NCI-H1105 treated with DMSO at 0.1 percent for 48 hours (cell line): ENCODE measurements at regions not wholly inside any gene's neighbourhood (a gene's known extent, or its start where the extent isn't known, plus 50 kb on each side); places are given as distances from the start of the nearest gene placed in this dataset.
"Not testable (repeated sequence)": the region's sequence is repeated elsewhere in the genome, so short reads cannot be mapped to it uniquely, and the experiment has no call there.

ENCODE experiments used
- DNase-seq: peaks from one replicate; lab custom pipeline; 2025; lab: John Stamatoyannopoulos, UW

GRCh38 chr12:124476011-124476400, 91.4 kb downstream of the NCOR2 start:
- DNase-seq: no peak

DNA sequence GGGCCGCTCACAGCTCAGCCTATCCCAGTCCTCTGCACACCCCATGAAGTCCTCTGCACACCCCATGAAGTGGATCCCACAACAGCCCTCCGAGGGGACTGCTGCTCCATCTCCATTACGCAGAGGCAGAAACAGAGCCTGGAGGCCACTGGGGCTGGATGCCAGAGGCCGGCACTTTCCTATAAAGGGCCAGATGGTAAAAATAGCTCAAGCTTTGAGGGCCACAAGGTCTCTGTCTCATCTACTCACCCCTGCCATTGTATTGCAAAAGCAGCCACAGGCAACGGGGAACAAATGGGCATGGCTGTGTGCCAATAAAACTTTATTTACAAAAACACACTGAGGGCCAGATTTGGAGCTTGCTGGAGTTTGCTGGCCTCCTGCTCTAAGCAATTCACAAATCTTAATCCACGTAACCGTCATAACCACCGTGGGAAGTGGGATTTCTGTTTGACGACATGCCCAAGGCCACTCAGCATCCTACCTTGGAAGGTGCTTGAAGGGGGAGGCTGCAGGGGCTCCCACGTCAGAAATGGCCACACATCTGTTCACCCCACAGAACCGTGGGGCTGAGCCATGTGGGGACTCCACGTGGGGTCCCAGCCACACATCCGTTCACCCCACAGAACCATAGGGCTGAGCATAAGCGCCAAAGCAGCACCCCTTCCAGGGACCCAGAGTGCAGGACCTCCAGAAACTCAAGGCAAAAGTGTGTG, 92.0 kb downstream of the NCOR2 start:
- DNase-seq: no peak

DNA sequence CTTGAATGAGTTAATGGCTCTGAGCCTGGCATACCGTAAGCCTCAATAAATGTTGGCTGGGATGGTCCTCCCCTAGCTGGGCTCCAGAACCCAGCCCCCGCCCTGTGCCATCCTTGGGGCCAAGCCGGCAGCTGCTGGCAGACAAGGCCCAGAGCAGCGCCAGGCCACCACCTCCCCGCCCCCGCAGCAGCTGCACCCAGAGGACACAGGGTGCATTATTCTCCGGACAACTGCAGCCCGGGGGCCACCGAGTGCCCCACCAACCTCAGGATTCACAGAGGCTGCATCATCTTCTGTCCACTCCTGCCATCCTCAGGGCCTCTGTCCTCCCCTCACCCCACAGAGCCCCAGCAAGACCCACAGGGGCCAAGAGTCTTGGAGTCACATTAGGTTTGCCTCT, 92.7 kb downstream of the NCOR2 start:
- DNase-seq: no peak

- no peak for DNase-seq
Observed at GRCh38 chr12:124472690-124473279, 94.6 kb downstream of the NCOR2 start.

DNA sequence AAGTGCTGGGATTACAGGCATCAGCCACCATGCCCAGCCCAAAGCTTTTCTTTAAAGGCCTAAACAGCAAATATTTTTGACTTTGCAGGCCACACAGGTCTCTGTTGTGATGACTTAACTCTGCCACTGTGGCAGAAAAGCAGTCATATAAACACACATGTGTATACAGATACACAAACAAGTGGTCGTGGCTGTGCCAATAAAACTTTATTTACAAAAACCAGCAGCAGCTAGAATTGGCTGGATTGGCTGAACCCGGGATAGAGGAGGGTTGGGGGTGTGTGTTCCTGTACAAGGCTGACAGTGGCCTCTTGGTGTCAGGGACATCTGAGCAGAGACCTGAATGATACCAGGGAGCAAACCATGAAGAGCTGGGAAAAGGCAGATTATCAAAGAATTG, 95.6 kb downstream of the NCOR2 start:
- DNase-seq: no peak

GRCh38 chr12:124470806-124471205, 96.6 kb downstream of the NCOR2 start:
- no peak for DNase-seq

GRCh38 chr12:124470139-124470538, 97.3 kb downstream of the NCOR2 start:
- no peak for DNase-seq

- no peak for DNase-seq
Observed at GRCh38 chr12:124469193-124469888, 98.1 kb downstream of the NCOR2 start.

GRCh38 chr12:124467549-124467948, 99.9 kb downstream of the NCOR2 start:
- not testable (repeated sequence) for DNase-seq

DNA sequence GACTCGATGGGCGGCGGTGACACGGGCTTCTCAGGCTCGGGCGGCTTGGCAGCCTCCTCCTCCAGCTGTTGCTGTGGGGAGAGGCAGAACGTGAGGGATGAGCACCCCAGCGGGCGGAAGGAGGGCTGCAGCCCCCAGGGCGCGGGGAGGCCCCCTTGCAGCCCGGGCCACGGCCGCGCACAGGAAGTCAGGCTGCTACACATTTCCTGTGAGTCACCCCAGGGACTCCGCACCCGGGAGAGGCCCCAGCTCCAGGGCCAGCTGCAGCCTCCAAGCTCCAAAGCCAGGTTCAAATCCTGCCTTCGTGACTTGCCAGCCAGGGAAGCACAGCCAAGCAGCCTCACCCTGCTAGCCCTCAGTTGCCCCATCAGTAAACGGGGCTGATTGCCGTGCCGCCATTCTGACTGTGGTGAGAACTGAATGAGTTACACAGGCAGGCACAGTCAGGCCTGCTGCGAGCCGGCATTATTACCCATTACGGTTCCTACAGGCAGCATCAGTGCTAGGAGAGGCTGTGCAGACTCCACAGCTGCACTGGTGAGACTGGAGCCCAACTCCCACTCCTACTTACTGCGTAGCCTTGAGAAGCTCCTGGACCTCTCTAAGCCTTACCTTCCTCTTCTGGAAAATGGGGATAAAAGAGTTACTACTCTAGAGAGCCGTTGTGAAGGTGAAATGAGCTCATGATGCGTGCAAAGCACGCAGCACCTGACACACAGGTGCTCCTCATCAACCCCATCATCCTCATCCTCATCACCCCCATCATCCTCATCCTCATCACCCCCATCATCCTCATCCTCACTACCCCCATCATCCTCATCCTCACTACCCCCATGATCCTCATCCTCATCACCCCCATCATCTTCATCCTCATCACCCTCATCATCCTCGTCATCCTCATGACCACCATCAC, 100.9 kb downstream of the NCOR2 start:
- DNase-seq: no peak

DNA sequence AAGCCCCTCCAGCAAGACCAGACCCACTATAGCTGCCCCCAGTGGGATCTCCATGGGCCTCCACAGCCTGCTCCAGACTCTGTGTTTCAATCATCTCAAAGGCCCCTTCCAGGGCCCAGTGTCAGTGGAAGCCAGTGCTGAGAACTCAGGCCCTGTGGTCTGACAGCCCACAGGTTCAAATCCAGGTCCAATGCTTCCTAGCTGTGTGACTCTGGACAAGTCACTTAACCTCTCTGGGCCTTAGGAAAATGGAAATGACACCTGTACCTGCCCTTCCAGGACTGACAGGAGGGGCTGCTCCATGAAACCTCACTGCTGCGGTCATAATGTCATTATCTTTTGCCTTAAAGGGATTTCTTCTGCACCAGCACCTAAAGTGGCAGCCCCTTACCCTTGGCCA, 101.9 kb downstream of the NCOR2 start:
- DNase-seq: no peak

DNA sequence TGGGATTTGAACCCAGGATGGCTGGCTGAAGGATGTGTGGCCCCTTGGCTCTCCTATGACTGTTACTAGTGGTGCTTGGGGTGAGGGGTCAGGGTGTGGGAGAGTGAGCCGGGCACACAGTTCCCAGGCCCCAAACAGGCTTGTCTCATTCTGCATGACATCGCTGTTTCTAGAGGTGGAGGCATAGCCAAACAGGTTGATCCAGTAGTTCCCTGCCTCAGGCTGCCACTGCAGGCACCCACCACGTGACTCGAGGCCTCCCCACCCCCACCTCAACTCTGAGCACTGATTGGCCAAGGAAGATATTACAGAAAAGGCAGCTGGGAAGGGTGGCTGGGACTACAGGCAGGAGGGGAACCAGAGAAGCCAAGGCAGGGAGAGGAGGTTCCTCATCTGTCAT, 102.6 kb downstream of the NCOR2 start:
- DNase-seq: no peak

GRCh38 chr12:124464062-124464461, 103.3 kb downstream of the NCOR2 start:
- no peak for DNase-seq

- DNase-seq: no peak
Observed at GRCh38 chr12:124463341-124463921, 104.0 kb downstream of the NCOR2 start.

DNA sequence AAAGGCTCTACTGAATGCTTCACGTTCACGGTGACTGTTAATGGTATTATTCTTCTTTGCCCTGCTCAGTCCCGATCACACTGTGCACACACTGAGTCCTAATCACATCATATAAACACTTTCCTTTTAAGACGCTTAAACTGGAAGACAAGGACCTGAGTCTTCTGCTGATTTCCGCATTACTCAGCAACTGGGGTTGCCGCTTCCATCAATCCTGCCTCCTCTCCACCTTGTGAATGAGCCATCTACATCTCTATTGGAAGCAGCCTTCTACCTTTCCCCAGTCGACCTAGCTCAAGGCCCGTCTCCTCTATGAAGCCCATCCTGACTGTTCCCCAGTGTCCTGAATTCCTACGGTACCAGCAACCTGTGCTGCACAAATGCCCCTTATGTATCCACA, 104.7 kb downstream of the NCOR2 start:
- DNase-seq: no peak

DNA sequence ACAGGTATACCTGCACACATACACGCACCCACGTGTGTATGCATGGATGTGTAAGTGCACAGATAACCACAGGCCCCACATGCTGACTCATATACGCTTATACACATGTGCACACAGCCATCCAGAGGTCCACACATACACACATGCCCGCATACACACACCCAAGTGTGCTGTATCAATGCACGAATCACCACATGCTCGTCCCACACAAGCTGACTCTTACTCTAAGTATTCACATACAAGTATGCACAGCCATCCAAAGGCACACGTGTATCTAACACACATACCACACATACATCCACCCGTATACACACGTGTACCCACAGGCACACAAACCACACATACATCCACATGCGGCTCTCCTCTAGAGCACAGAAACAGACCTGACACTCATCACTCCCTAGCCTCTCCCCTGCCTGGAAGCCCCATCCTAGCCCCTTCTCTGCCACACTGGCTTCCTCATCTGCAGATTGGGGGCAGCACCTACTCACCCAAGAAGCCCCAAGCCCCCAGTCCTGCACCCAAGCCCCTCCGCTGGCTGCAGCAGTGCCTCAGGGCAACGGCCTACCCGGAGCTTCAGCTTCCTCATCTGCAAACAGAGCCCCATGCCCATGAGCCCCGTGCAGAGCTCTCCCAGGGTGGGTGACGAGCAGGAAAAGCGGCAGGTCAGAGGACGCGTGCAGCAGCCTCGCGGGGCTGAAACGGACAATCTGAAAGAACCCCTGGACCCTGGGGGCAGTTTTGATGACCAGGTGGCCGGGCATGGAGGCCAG, 105.4 kb downstream of the NCOR2 start:
- DNase-seq: no peak

GRCh38 chr12:124461241-124461673, 106.2 kb downstream of the NCOR2 start:
- no peak for DNase-seq

DNA sequence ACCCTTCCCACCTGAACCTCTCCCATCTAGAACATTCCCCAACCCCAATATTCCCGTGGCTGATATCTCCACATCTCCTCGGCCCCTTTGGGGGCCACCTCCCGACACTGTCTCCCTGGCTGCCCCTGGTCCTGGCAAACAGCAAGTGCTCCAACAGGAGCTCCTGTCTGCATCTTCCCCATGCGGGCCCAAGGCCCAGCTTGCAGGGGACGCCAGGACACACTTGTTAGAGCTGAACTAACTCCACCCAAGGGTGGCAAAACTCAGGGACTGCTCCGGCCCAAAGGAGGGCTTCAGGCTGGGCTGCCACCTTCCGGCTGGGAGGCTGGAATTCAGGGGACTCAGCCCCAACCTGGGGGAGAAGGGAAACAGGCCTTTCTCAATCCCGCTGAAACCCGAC, 106.6 kb downstream of the NCOR2 start:
- no peak for DNase-seq

DNA sequence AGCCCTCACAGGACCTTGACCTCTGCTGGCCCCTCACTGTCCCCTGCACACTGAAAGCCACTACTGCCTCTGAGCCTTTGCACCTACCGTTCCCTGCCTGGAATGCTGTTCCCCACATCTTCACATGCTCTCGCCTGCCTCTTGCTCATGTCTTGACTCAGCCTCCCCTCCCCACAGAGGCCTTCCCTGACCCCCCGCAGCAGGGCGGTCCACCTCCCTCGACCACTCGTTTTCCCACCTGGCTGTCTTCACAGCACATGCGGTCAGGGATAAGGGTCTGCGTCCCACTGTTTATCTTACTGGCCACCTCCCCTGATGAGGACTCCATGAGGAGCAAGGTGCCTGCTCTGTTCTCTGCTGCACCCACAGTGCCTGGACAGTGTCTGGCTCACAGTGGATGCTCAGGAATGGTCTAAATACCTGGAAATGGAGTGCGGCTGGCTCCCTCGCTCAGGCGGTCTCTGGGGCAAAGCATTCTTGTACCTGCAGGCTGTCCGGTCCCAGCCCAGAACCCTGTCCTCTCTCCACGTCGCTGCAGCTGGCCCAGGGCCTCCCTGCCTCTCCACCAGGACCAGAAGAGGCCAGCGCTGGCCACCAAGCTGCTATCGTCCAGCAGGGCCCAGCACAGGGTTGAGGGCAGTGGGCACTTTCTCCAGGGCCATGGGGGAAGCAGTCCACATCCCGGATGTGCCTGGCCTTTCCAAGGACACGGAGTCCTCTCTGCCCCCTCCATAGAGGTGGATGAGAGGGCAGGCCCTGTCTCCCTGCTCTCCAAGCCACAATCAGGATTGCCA, 107.4 kb downstream of the NCOR2 start:
- no peak for DNase-seq
